Hematopoietic multipotent progenitor cell (in vitro differentiated cells): ENCODE measurements at regions not wholly inside any gene's neighbourhood (a gene's known extent, or its start where the extent isn't known, plus 50 kb on each side); places are given as distances from the start of the nearest gene placed in this dataset.

Experiments used
- DNase-seq, 3 donors: peaks; one replicate each; pipeline ENCODE4 v3.0.0-alpha.2; 2011 to 2015; ENCODE audit warnings: low read depth in 2 of 3, low spot score in 2 of 3

GRCh38 chr11:135075740-135076139 lies 663.7 kb upstream of the B3GAT1 start:
- DNase-seq = peak; percentile 10 to 71 (median 71)

GRCh38 chr11:135074397-135074998 lies 662.5 kb upstream of the B3GAT1 start:
- no peak for DNase-seq

GRCh38 chr11:135073870-135074269 lies 661.8 kb upstream of the B3GAT1 start:
- DNase-seq = no peak

GRCh38 chr11:135073381-135073780 lies 661.3 kb upstream of the B3GAT1 start:
- no peak for DNase-seq

GRCh38 chr11:135069890-135070289 lies 657.8 kb upstream of the B3GAT1 start:
- DNase-seq = no peak

- no peak for DNase-seq
These were observed 657.0 kb upstream of the B3GAT1 start for GRCh38 chr11:135069063-135069462.

GRCh38 chr11:135062994-135063393 lies 651.0 kb upstream of the B3GAT1 start:
- no peak for DNase-seq

GRCh38 chr11:135061166-135061565 lies 649.1 kb upstream of the B3GAT1 start:
- no peak for DNase-seq

- DNase-seq = no peak
These were observed 634.9 kb upstream of the B3GAT1 start for GRCh38 chr11:135046986-135047385.

GRCh38 chr11:135046556-135046955 lies 634.5 kb upstream of the B3GAT1 start:
- DNase-seq = no peak

- DNase-seq = no peak
These were observed 631.4 kb upstream of the B3GAT1 start for GRCh38 chr11:135043434-135043833.

- DNase-seq = no peak
These were observed 625.8 kb upstream of the B3GAT1 start for GRCh38 chr11:135037828-135038227.

- DNase-seq = no peak
These were observed 624.7 kb upstream of the B3GAT1 start for GRCh38 chr11:135036488-135037297.

GRCh38 chr11:135035282-135035681 lies 623.2 kb upstream of the B3GAT1 start:
- DNase-seq = no peak

GRCh38 chr11:135033540-135033939 lies 621.5 kb upstream of the B3GAT1 start:
- no peak for DNase-seq

GRCh38 chr11:135031205-135031989 lies 619.4 kb upstream of the B3GAT1 start:
- no peak for DNase-seq

GRCh38 chr11:135027461-135027860 lies 615.4 kb upstream of the B3GAT1 start:
- peak in 2 of 3 donors; percentile 26 to 57 for DNase-seq

- no peak for DNase-seq
These were observed 611.5 kb upstream of the B3GAT1 start for GRCh38 chr11:135023499-135023898.

- DNase-seq = no peak
These were observed 610.4 kb upstream of the B3GAT1 start for GRCh38 chr11:135022454-135022853.

- no peak for DNase-seq
These were observed 607.9 kb upstream of the B3GAT1 start for GRCh38 chr11:135019899-135020298.

GRCh38 chr11:135019343-135019871 lies 607.4 kb upstream of the B3GAT1 start:
- DNase-seq = no peak
